ENCODE measurements at regions not wholly inside any gene's neighbourhood (a gene's known extent, or its start where the extent isn't known, plus 50 kb on each side); places are given as distances from the start of the nearest gene placed in this dataset.

- no peaks in the 10 kb centered on the region for H3K27me3 ChIP-seq (replicated peaks in 1 of 4; ENCODE audit: control insufficient read depth in 3 of 4, extremely low read depth in 1 of 4, insufficient read depth in 3 of 4, low read length in 3 of 4)
- no peaks in the 10 kb centered on the region for H3K4me1 ChIP-seq (replicated peaks in 1 of 4; ENCODE audit: control insufficient read depth in 3 of 4, insufficient read depth in 4 of 4, low read length in 3 of 4)
- H2BK120ac ChIP-seq (replicated peaks; ENCODE audit: low read depth, low read length) = no peak overlapping the region
- no peaks in the 10 kb centered on the region for H3K9me3 ChIP-seq (ENCODE audit: insufficient read depth in 2 of 2, low read depth in 1 of 2, low read length in 1 of 2)
- H2AFZ ChIP-seq (ENCODE audit: low read length) = no peak overlapping the region
- H4K5ac ChIP-seq (ENCODE audit: insufficient read length, low read depth, low read length) = no peak overlapping the region
- no peak overlapping the region for H3K14ac ChIP-seq (ENCODE audit: insufficient read length)
- H3K79me1 ChIP-seq (ENCODE audit: low read depth, low read length) = no peaks in the 10 kb centered on the region
- no peak overlapping the region for H4K91ac ChIP-seq (replicated peaks; ENCODE audit: insufficient read length, low read length)
- no peak overlapping the region for H3K23ac ChIP-seq (ENCODE audit: insufficient read length)
- no peak overlapping the region for H2BK20ac ChIP-seq (ENCODE audit: low read length)
- no peak overlapping the region for H3K27ac ChIP-seq (ENCODE audit: low read depth, low read length)
- no peak overlapping the region for H2AK5ac ChIP-seq (ENCODE audit: low read depth, low read length)
- ChIA-PET POLR2A (ENCODE audit: partially characterized antibody) (no interaction called here), CTCF (ENCODE audit: partially characterized antibody) (interaction anchor here (0.9 kb wide), 1 partner anchor 10 kb away, joined by 3 read pairs; no protein-coding TSS in a partner anchor)
- 97% methylated on average over 3 of the region's 3 CpGs; no CpG with 5 or more reads in 1 of the 2 experiments for WGBS, 2 experiments (ENCODE audit: extremely low coverage in 1 of 2, insufficient coverage in 1 of 2, insufficient read length in 1 of 2, insufficient replicate concordance in 2 of 2, low coverage in 1 of 2, low lambda C conversion rate in 2 of 2, missing lambda C conversion rate in 1 of 2)
- no peaks in the 10 kb centered on the region for H4K20me1 ChIP-seq (replicated peaks in 1 of 2; ENCODE audit: control insufficient read depth in 1 of 2, insufficient read depth in 2 of 2, low read length in 2 of 2)
- no peak overlapping the region for H4K8ac ChIP-seq (ENCODE audit: extremely low read depth, insufficient read depth, low read length)
- H3K4me3 ChIP-seq (ENCODE audit: extremely low read depth in 1 of 4, insufficient read depth in 2 of 4, low read depth in 3 of 4, low read length in 4 of 4) = no peak overlapping the region
- no peak overlapping the region for H2BK12ac ChIP-seq (ENCODE audit: low read depth, low read length)
- no peaks in the 10 kb centered on the region for H3K36me3 ChIP-seq (ENCODE audit: control insufficient read depth in 2 of 4, insufficient read depth in 4 of 4, low read length in 3 of 4)
- H3K9ac ChIP-seq (replicated peaks in 1 of 4; ENCODE audit: extremely low read depth in 1 of 4, low read depth in 3 of 4, low read length in 3 of 4) = no peak overlapping the region
- no peak overlapping the region for H3K56ac ChIP-seq (replicated peaks; ENCODE audit: insufficient read length, low read depth, low read length)
- no peaks in the 10 kb centered on the region for H3K79me2 ChIP-seq (ENCODE audit: control insufficient read depth in 1 of 2, insufficient read depth in 2 of 2, low read length in 2 of 2)
- no peak overlapping the region for H2BK15ac ChIP-seq (ENCODE audit: low read length)
- TF ChIP-seq POLR2A (IDR thresholded peaks at IDR 0.05; ENCODE audit: control extremely low read depth in 1 of 2, low read depth in 2 of 2, low read length in 2 of 2) = no peak
- TF ChIP-seq MAX (IDR thresholded peaks at IDR 0.05) = no peak
- TF ChIP-seq SIRT6 (IDR thresholded peaks at IDR 0.05; ENCODE audit: low read length) = no peak
- TF ChIP-seq SP2 (IDR thresholded peaks at IDR 0.05; ENCODE audit: low read length) = no peak
- TF ChIP-seq TBP (IDR thresholded peaks at IDR 0.05; ENCODE audit: low read depth, low read length) = no peak
- no peak for TF ChIP-seq ZNF274 (IDR thresholded peaks at IDR 0.05; ENCODE audit: borderline replicate concordance, extremely low read depth, low read length)
- no peak for TF ChIP-seq HDAC2 (IDR thresholded peaks at IDR 0.05; ENCODE audit: borderline replicate concordance in 1 of 2, low read depth in 2 of 2, low read length in 2 of 2)
- no peak for TF ChIP-seq CREB1 (IDR thresholded peaks at IDR 0.05)
- TF ChIP-seq CTCF (IDR thresholded peaks at IDR 0.05; ENCODE audit: control extremely low read depth in 1 of 3, insufficient read depth in 1 of 3, low read depth in 1 of 3, low read length in 3 of 3) = no peak
- TF ChIP-seq KDM4A (IDR thresholded peaks at IDR 0.05; ENCODE audit: low read depth, low read length, severe bottlenecking) = no peak
- no peak overlapping the region for H2BK5ac ChIP-seq (ENCODE audit: low read depth, low read length)
- FAIRE-seq = no peak
- no peak overlapping the region for H3K4ac ChIP-seq (replicated peaks; ENCODE audit: insufficient read length, low read depth, low read length)
- no peak overlapping the region for H3K4me2 ChIP-seq (ENCODE audit: insufficient read depth in 1 of 2, low read depth in 2 of 2, low read length in 2 of 2)
- H3K23me2 ChIP-seq (ENCODE audit: low read depth, low read length) = no peaks in the 10 kb centered on the region
- no peak for DNase-seq (ENCODE audit: low read depth in 1 of 2, low spot score in 2 of 2)
- H3K18ac ChIP-seq (ENCODE audit: extremely low read depth, low read length) = no peak overlapping the region
Observed at GRCh38 chr2:56682397-56682760, 498.6 kb downstream of the CCDC85A start.

All from H1 (cell line).